MM.1S (cell line): ENCODE measurements at regions not wholly inside any gene's neighbourhood (a gene's known extent, or its start where the extent isn't known, plus 50 kb on each side); places are given as distances from the start of the nearest gene placed in this dataset.

Experiments used
- CTCF ChIP-seq: fragments of 300-600 bp; sonication (generic); IDR thresholded peaks from 2 replicates; pipeline ENCODE4 v1.5.1; 2016; ENCODE audit warnings: antibody characterized with exemption, low read length, mixed read lengths
- EZH2 ChIP-seq: fragments of 300-600 bp; sonication (generic); optimal IDR thresholded peaks from 2 replicates; pipeline ENCODE3; 2017; ENCODE audit warnings: low read depth, mild to moderate bottlenecking, antibody characterized with exemption, low read length, mixed read lengths
- EZH2phosphoT487 ChIP-seq: fragments of 300-600 bp; sonication (generic); IDR thresholded peaks from 2 replicates; pipeline ENCODE4 v1.6.1; 2018; ENCODE audit warnings: antibody characterized with exemption, low read length

- TF ChIP-seq CTCF (no peak), EZH2 (no peak), EZH2phosphoT487 (no peak)
These were observed 2156.1 kb upstream of the CELF4 start for GRCh38 chr18:39721712-39722111.
